Mesenchymal stem cell (in vitro differentiated cells and primary cell): ENCODE measurements at regions not wholly inside any gene's neighbourhood (a gene's known extent, or its start where the extent isn't known, plus 50 kb on each side); places are given as distances from the start of the nearest gene placed in this dataset.
"Not testable (repeated sequence)": the region's sequence is repeated elsewhere in the genome, so short reads cannot be mapped to it uniquely, and the experiment has no call there.

Experiments
- DNase-seq: peaks from one replicate; pipeline ENCODE4 v3.0.0-alpha.2; 2013
- H2AFZ ChIP-seq: one replicate; pipeline ENCODE4 v1.6.1; 2013; ENCODE audit warnings: low read depth, mild to moderate bottlenecking, control low read depth, inconsistent platforms, low read length, moderate library complexity
- H2AK5ac ChIP-seq: 2 replicates; pipeline ENCODE4 v1.6.1; 2013; ENCODE audit warnings: low read length, moderate library complexity, mild to moderate bottlenecking, inconsistent platforms; ENCODE audit not compliant: severe bottlenecking
- H2BK120ac ChIP-seq: one replicate; pipeline ENCODE4 v1.6.1; 2013; ENCODE audit warnings: low read depth, mild to moderate bottlenecking, inconsistent platforms, low read length, moderate library complexity
- H2BK12ac ChIP-seq, 2 experiments: one replicate each; pipeline ENCODE4 v1.6.1; 2013; ENCODE audit warnings: inconsistent platforms in 2 of 2, low read length in 2 of 2, mild to moderate bottlenecking in 2 of 2, moderate library complexity in 2 of 2, control low read depth in 1 of 2
- H2BK15ac ChIP-seq: one replicate; pipeline ENCODE4 v1.6.1; 2013; ENCODE audit warnings: mild to moderate bottlenecking, low read depth, inconsistent platforms; ENCODE audit not compliant: poor library complexity, severe bottlenecking
- H2BK5ac ChIP-seq: 2 replicates; pipeline ENCODE4 v1.6.1; 2013; ENCODE audit warnings: low read depth, mild to moderate bottlenecking, low read length, control low read depth, inconsistent platforms; ENCODE audit not compliant: poor library complexity, severe bottlenecking
- H3K14ac ChIP-seq, 2 experiments: one replicate each; pipeline ENCODE4 v1.6.1; 2013; ENCODE audit warnings: inconsistent platforms in 2 of 2, low read length in 2 of 2, control low read depth in 1 of 2, mild to moderate bottlenecking in 1 of 2, moderate library complexity in 1 of 2
- H3K18ac ChIP-seq, 2 experiments: one replicate each; pipeline ENCODE4 v1.6.1; 2013; ENCODE audit warnings: inconsistent platforms in 2 of 2, low read length in 2 of 2, control low read depth in 1 of 2, low read depth in 1 of 2, mild to moderate bottlenecking in 1 of 2
- H3K23ac ChIP-seq, 2 experiments: one replicate each; pipeline ENCODE4 v1.6.1; 2013; ENCODE audit warnings: inconsistent platforms in 2 of 2, low read length in 2 of 2, mild to moderate bottlenecking in 2 of 2, moderate library complexity in 2 of 2, control low read depth in 1 of 2
- H3K27ac ChIP-seq: 2 replicates; pipeline ENCODE4 v1.5.1; 2013; ENCODE audit warnings: mild to moderate bottlenecking, moderate library complexity, low read length, control low read depth, inconsistent platforms; ENCODE audit not compliant: poor library complexity, severe bottlenecking
- H3K27me3 ChIP-seq, 2 experiments: 2 replicates each; pipeline versions ENCODE4 v1.6.1 to v1.7.0; 2013; ENCODE audit warnings: low read length in 2 of 2, mild to moderate bottlenecking in 2 of 2, moderate library complexity in 2 of 2, control low read depth in 1 of 2, inconsistent platforms in 1 of 2; ENCODE audit not compliant: control insufficient read depth in 1 of 2, insufficient read depth in 1 of 2
- H3K36me3 ChIP-seq, 2 experiments: 2 replicates each; pipeline versions ENCODE4 v1.6.1 to v1.7.0; 2013; ENCODE audit warnings: low read length in 2 of 2, control low read depth in 1 of 2, inconsistent platforms in 1 of 2, low read depth in 1 of 2, mild to moderate bottlenecking in 1 of 2; ENCODE audit not compliant: insufficient read depth in 2 of 2, control insufficient read depth in 1 of 2
- H3K4ac ChIP-seq, 2 experiments: one replicate each; pipeline ENCODE4 v1.6.1; 2013; ENCODE audit warnings: inconsistent platforms in 2 of 2, low read length in 2 of 2, mild to moderate bottlenecking in 2 of 2, moderate library complexity in 2 of 2, control low read depth in 1 of 2, low read depth in 1 of 2
- H3K4me1 ChIP-seq: 2 replicates; pipeline ENCODE4 v1.6.1; 2013; ENCODE audit warnings: low read depth, low read length, control low read depth; ENCODE audit not compliant: control insufficient read depth, insufficient read depth
- H3K4me2 ChIP-seq: 2 replicates; pipeline ENCODE4 v1.6.1; 2013; ENCODE audit warnings: low read length, mild to moderate bottlenecking, inconsistent platforms; ENCODE audit not compliant: poor library complexity, severe bottlenecking
- H3K4me3 ChIP-seq, 2 experiments: 2 replicates each; pipeline versions ENCODE4 v1.5.1 to v1.7.0; 2013; ENCODE audit warnings: low read length in 2 of 2, mild to moderate bottlenecking in 2 of 2, control low read depth in 1 of 2, low read depth in 1 of 2; ENCODE audit not compliant: insufficient read depth in 1 of 2
- H3K79me1 ChIP-seq: replicated peaks from 2 replicates; pipeline ENCODE4 v1.6.1; 2013; ENCODE audit warnings: mild to moderate bottlenecking, control low read depth, low read length, inconsistent platforms; ENCODE audit not compliant: poor library complexity, severe bottlenecking
- H3K9ac ChIP-seq: 2 replicates; pipeline ENCODE4 v1.7.0; 2013; ENCODE audit warnings: mild to moderate bottlenecking, low read length, moderate library complexity
- H3K9me3 ChIP-seq: 2 replicates; pipeline ENCODE4 v1.7.0; 2013; ENCODE audit warnings: mild to moderate bottlenecking, low read length; ENCODE audit not compliant: control insufficient read depth
- H4K8ac ChIP-seq: one replicate; pipeline ENCODE4 v1.6.1; 2013; ENCODE audit warnings: inconsistent platforms, mild to moderate bottlenecking, low read length, moderate library complexity
- H4K91ac ChIP-seq: one replicate; pipeline ENCODE4 v1.6.1; 2013; ENCODE audit warnings: mild to moderate bottlenecking, low read length, inconsistent platforms
- WGBS: methylation state at CpG from one replicate; pipeline ENCODE4 v1.1.7; 2013; ENCODE audit warnings: mixed read lengths; 5-methylcytosine and 5-hydroxymethylcytosine counted together

- Histone ChIP-seq H2AFZ (no peak overlapping the region), H3K9ac (no peak overlapping the region), H3K4me3 (no peak overlapping the region), H2AK5ac (no peak overlapping the region), H4K91ac (no peak overlapping the region), H2BK5ac (no peak overlapping the region), H3K4ac (no peak overlapping the region), H2BK15ac (no peak overlapping the region), H3K14ac (no peak overlapping the region), H3K27me3 (no peaks in the 10 kb centered on the region), H3K79me1 (no peaks in the 10 kb centered on the region), H2BK12ac (no peak overlapping the region), H2BK120ac (no peak overlapping the region), H3K18ac (no peak overlapping the region), H3K9me3 (no peaks in the 10 kb centered on the region), H3K4me1 (no peaks in the 10 kb centered on the region), H3K27ac (no peak overlapping the region), H3K23ac (no peak overlapping the region), H3K4me2 (no peak overlapping the region), H3K36me3 (no peaks in the 10 kb centered on the region), H4K8ac (no peak overlapping the region)
- no peak for DNase-seq
- WGBS = 87% methylated on average over 4 of the region's 5 CpGs
Measured at GRCh38 chr6:151693366-151693765, 114.1 kb upstream of the ESR1 start.

DNA sequence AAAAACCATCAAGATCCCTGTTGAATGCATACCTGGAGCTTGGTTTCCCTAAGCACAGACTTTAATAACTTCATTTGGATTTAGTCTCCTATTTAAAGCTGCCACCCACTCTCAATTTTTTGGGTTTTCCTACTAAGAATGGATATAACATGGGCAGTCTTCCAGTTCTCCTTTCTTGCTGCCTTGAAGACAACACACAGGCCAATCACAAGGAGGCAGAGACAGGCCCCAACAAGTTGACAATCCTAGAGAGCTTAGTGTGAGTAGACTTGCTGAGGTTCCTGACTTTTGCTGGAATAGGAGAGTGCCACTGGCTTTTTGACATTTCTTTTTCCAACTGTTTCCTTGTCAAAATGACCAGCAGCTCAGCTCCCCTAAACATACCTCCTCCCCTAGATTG lies 112.3 kb upstream of the ESR1 start:
- Histone ChIP-seq H4K91ac (no peak overlapping the region), H3K27me3 (no peaks in the 10 kb centered on the region), H2BK5ac (no peak overlapping the region), H3K23ac (no peak overlapping the region), H3K4me1 (no peaks in the 10 kb centered on the region), H3K14ac (no peak overlapping the region), H3K36me3 (no peaks in the 10 kb centered on the region), H2AK5ac (no peak overlapping the region), H2AFZ (no peak overlapping the region), H3K4me3 (no peak overlapping the region), H2BK120ac (no peak overlapping the region), H2BK15ac (no peak overlapping the region), H3K79me1 (no peaks in the 10 kb centered on the region), H3K27ac (no peak overlapping the region), H3K4me2 (no peak overlapping the region), H4K8ac (no peak overlapping the region), H3K18ac (no peak overlapping the region), H2BK12ac (no peak overlapping the region), H3K9ac (no peak overlapping the region), H3K4ac (no peak overlapping the region), H3K9me3 (no peaks in the 10 kb centered on the region)
- DNase-seq = no peak

DNA sequence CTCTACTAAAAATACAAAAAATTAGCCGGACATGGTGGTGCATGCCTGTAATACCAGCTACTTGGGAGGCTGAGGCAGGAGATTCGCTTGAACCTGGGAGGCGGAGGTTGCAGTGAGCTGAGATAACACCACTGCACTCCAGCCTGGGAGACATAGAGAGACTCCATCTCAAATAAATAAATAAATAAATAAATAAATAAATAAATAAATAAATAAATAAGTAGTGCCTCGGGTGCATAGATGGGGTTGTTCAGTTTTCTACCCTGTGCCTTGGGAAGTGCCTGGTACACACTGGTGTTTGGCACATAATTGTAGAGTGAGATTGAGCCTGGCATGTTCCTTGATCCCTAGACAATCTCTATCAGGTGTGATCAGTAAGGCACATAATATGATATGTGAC lies 111.2 kb upstream of the ESR1 start:
- H3K4me1 ChIP-seq = not testable (repeated sequence)
- WGBS = 86% methylated on average over 3 of the region's 4 CpGs

DNA sequence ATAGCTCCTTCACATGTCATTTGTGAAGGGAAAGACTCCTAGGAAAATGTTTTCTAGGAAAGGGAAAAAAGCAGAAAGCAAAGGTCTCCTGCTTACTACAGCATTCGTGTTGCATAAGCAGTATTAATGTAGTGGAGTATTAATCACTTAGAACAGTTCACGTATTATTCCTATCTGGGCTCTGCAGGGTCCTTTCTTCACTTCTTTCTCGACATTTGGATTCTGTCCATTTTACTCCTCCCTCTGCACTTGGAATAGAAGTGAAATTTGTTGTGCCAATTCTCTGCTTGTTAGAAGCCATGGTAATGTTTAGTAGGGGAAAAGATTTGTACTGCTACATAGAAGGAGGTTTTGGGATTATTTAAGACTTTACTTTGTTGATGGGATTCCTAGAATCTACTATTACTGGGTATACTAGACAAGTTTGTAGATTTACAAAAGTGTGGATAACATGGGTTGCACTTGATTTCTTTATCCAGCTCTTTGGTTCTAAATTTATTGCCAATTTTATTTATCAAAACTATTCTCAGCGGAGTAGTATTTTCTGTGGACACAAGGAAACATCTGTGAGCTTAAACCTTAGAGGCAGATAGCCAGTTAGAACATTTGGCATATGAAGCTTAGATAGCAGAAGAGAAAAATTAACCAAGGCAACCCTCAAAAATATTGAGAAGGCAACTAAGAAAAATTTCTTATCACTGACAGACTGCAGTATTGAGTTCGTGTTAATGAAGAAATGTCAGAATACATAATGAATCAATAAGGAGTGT lies 108.4 kb upstream of the ESR1 start:
- no peak overlapping the region for H2BK15ac ChIP-seq
- DNase-seq = no peak
- H3K23ac ChIP-seq = no peak overlapping the region

More for the DNA sequence above, 111.2 kb upstream of the ESR1 start:
- not testable (repeated sequence) for H3K79me1 ChIP-seq, H2BK5ac ChIP-seq, H3K9ac ChIP-seq, H3K4ac ChIP-seq, H4K91ac ChIP-seq, H2AK5ac ChIP-seq, H2AFZ ChIP-seq, H3K9me3 ChIP-seq, H3K36me3 ChIP-seq, DNase-seq, H2BK15ac ChIP-seq, H4K8ac ChIP-seq, H3K23ac ChIP-seq, H3K4me3 ChIP-seq, H3K18ac ChIP-seq, H3K27me3 ChIP-seq, H3K27ac ChIP-seq, H3K4me2 ChIP-seq, H2BK12ac ChIP-seq, H2BK120ac ChIP-seq, H3K14ac ChIP-seq

More for the DNA sequence above, 108.4 kb upstream of the ESR1 start:
- no peak overlapping the region for H3K4ac ChIP-seq
- no peaks in the 10 kb centered on the region for H3K36me3 ChIP-seq
- H4K8ac ChIP-seq = no peak overlapping the region
- no peak overlapping the region for H3K14ac ChIP-seq
- H3K27me3 ChIP-seq = peaks cover 0 to 5% of the 10 kb centered on the region in 2 experiments
- H3K79me1 ChIP-seq = no peaks in the 10 kb centered on the region
- no peaks in the 10 kb centered on the region for H3K4me1 ChIP-seq
- no peak overlapping the region for H2AK5ac ChIP-seq
- no peaks in the 10 kb centered on the region for H3K9me3 ChIP-seq
- H2BK5ac ChIP-seq = no peak overlapping the region
- H3K27ac ChIP-seq = no peak overlapping the region
- no peak overlapping the region for H4K91ac ChIP-seq
- H2BK12ac ChIP-seq = no peak overlapping the region
- WGBS = 76% methylated on average over 1 of the region's 5 CpGs
- no peak overlapping the region for H3K4me3 ChIP-seq
- no peak overlapping the region for H2BK120ac ChIP-seq
- no peak overlapping the region for H3K18ac ChIP-seq
- H3K4me2 ChIP-seq = no peak overlapping the region
- no peak overlapping the region for H2AFZ ChIP-seq
- H3K9ac ChIP-seq = peak overlapping the region; percentile 49
